ENCODE measurements at regions not wholly inside any gene's neighbourhood (a gene's known extent, or its start where the extent isn't known, plus 50 kb on each side); places are given as distances from the start of the nearest gene placed in this dataset.

- TF ChIP-seq CTCF (IDR thresholded peaks at IDR 0.05) (no peak), POLR2A (IDR thresholded peaks at IDR 0.05) (no peak)
Observed at GRCh38 chr10:110399965-110400933, 95.5 kb upstream of the SMNDC1 start.

Measured in thyroid gland (tissue), 4 donors.